Activated T-cell treated with anti-CD3 and anti-CD28 coated beads for 24 hours (primary cell): ENCODE measurements at regions not wholly inside any gene's neighbourhood (a gene's known extent, or its start where the extent isn't known, plus 50 kb on each side); places are given as distances from the start of the nearest gene placed in this dataset.

Source experiments
- DNase-seq: peaks from one replicate; pipeline ENCODE4 v3.0.0-alpha.2; 2020; ENCODE audit warnings: low read depth

DNA sequence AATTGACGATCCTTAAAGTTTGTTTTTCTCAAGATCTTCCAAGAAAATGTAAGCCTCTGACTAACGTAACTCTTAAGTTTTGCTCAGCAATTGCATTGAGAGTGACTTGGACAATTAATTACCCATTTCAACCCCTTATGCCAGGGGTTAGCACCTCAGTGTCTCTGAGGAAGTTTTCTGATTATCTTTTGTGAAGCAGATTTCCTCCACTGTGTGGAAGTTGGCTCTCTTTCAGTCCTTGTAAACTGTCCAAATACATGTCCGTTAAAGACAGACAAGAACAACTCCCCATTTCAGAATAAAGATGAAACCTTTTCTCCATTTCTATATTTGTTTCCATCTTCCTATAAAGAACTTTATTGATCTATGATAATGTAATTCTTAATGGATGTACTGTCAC lies 296.4 kb upstream of the FMN2 start:
- no peak for DNase-seq

DNA sequence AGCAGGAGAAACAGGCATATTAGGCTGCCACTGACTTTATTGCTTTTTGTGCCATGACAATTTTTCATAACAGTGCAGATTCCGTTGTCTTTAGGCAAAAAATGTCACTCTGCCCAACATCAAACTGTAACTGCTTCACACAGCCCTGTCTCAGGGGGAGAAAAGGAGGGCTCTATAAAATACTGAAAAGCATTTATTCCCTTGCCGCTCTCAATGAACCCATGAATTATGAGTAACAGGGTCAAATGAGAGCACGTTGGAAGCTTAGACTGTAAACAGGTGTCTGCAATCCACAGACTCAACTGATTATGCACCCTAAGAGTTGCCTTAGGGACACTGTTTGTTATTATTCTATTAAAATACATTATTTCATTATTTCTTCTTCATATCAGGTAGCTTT lies 292.1 kb upstream of the FMN2 start:
- DNase-seq: no peak

DNA sequence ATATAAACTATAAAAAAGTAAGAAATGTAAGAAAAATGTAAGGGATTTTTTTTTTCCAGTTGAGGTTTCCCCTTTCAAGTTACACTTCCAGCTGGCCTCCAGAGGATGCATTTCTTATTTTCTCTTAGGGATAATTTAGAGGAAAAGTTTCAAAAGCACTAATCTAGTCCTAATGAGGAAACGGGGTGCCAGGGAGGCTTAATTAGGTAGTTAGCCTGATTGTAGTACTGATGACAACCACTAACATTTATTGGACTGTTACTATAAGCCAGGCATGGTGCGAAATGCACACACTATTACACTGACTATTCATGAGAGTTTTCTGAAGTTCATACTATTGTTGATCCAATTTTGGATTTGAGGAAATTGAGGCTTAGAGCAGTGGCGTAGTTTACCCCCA lies 290.8 kb upstream of the FMN2 start:
- no peak for DNase-seq

DNA sequence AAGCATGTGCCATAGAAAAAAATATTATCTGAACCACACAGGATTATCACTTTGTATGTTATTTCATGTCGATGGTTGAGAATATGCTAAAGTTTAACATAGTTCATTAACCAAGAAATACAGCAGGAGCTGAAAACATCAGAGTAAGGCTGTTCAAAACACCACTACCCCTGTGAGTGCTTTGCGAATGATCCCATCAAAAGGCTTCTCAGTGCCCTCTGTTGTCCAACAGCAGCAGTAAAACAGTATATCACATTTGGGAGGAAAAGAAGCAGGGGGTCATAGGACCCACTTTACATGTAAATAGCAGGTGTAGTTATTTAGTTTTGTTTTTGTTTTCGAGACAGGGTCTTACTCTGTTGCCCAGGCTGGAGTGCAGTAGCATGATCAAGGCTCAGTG lies 289.4 kb upstream of the FMN2 start:
- DNase-seq: no peak

DNA sequence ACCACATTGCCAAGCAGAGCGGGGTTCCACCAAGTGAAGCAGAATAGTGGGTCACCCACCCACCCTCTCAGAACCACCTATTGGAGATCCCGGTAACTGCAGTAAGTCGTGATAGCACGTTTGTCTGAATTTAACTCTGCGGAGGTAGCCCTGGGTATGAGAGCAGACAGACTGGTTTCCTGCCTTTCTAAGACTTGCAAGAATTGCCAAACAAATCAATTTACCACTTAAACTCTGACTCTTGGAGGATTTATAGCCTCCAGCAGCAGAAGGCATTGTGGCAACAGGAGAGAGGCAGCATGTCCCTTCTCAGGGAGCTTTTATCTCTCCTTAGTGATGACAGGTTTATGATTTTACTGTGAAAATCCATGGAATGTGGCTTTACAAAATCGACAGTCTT lies 287.9 kb upstream of the FMN2 start:
- no peak for DNase-seq

DNA sequence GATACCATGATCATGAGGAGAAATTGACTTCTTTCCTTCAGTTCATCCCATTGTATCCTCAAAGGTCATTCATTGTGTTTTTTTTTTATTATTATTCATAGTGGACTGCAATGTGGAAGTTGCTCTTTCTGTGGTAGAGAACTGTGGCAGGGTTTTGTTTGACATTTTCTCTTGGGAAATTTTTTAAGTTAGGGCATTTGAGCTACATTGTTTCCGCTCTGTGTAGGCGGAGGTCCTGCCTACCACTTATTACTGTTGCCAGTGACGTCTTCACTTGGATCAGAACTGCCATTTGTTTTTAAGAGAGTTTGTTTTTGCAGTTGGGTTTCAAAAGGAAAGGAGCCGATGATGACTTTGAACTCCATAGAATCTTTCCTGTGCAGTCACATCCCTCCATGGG lies 287.4 kb upstream of the FMN2 start:
- DNase-seq: no peak

DNA sequence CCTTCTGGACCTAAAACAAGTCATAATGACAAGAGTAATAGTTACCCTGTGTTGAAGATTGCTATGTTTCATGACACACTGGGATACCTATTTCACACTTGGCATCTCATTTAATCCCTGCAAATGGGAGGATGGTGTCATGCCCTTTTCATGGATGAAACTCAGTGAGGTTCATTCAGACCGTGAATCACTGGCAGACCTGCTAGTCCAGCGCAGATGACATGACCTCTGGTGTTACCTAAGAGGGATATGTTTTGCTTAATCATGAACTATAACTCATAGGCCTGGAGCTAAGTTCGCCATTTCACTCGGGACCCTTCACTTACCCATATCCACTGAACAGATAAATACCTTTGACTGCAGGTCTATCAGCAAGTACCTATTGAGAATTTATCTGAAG lies 286.6 kb upstream of the FMN2 start:
- no peak for DNase-seq

DNA sequence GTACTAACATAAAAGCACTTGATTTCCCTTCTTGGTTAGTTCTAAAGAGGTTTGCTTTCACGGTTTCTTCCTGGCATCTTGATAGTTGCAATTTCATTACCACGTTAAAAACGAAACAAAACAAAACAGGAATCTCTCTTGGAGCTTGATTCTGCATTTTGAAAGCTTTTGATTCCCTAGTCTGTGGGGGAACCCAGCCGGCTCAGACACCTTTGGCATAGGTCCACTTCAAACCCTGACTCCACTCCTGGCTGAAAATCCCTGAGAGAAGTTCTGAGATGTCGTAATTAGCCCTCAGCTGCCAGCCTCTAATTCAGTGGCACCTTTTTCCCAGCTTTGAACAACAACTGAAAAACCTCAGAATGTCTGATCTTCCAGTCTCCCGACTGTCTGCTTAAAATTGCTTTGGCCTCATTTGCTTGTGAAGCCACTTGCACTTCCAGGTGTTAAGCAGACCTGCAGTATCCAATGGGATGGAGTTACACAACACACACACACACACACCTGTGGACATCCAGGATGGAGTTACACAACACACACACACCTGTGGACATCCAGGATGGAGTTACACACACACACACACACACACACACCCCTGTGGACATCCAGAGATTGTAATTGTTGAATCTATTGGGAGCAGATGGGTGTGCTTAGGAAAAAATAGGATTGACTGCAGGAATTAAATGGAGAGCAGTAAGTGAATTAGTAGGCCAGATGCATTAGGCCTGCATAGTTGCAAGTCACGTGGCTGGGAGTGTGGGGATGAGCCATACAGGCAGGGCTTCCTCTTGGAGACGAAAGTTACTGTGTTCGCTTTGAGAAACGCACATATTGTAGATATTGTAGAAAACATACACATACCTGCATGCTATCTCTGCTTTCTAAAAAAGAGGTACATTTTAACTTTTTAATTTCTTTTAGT lies 285.6 kb upstream of the FMN2 start:
- DNase-seq: no peak

DNA sequence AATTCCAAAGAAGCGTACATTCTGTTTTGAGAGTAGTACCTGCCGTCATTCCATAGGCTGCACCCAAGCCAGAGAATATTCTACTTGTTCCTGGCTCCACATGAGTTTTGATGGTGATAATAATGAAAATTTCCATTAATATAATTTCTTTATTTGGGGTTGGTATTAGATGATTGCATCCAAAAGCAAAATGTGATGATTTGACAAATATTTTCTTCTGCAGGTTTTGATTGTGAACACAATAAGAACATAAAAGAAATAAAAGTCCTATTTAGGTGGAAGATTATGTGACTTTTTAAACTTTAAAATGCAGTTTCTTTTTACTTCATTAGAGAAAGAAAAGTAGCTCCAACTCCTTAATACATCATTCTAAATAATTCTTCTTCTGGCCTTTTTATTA lies 284.8 kb upstream of the FMN2 start:
- no peak for DNase-seq

DNA sequence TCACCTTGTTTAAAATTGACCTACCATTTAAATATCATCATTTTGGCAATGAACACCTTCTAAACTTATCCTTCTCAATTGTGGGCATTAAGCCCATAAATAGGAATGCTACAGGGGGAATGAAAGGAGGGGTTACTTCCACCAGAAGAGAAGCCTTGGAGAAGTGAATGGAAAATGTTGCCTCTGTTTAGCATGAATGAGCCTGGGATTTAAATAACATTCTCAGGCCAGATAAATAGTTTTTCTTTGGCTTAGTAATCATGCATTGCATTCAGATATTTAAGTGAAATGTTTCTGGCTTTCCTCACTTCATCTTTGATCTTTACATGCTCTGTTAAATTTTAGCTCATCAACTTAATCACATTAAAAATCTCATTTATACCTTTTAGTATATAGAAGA lies 284.3 kb upstream of the FMN2 start:
- DNase-seq: no peak

DNA sequence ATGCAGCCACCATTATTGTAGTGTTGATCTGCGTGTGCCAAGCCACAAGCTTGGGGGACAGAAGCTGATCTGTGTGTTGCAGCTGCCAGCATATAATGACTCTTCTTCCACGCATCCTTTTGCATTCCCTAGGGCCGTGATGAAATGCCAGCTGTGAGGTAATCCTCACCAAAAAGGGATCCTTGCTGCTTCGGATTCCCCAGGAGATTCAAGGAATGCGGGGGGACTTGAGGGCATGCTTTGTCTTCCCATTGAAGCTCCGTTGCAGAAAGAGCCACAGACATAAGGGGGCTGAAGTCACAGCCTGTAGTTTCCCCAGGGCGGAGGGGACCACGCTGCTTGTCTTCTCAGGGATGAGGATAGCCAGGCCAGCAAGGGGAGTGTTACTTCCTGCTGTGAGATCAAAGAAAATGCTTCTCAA lies 281.6 kb upstream of the FMN2 start:
- no peak for DNase-seq

DNA sequence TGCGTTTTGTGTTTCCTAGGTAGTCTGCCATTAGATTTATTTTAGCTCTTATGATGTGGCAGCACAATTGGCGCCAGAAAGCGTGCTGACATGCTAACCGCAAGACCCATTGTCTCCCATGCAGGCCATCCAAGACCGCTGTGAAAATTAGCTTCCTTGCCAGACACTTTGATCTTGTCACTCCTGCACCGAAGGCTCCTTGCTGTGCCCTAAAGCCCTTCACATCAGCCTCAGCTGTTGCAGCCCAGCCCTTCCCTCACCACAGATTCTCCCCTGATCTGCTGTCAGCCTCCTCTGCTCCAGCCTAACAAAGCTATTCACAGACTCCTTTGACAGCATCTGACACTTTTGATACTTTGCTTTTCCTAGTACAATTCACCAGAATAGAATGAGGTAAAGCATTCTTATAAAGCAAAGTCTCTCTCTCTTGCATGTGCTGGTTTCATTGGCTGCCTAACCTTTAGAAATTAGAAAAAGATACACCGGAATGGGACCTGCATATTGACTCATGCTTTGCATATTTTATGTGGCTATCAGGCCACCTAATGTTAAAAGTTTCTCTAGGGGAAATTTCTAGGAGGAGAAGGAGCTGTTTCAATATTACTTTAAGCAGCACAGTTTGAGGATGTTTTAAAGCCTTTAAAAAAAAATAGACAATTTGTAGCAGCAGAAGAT lies 280.3 kb upstream of the FMN2 start:
- no peak for DNase-seq

DNA sequence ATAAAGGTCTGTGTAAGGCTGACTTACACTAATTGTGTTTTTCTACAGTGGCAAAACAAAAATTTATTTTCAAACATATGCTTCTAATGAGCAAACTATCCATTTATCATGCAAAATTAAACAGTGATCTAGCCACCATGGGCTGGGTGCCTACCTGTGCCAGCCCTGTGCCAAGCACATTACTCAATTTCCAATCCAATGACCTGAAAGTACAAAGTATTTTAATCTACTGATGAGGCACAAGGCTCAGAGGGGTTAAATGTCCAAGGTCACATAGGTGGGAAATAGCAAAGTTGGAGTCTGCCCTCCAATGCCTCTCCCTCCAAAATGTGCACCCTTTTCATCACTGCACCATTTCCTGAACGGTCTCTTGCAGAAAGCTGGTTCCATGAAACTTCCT lies 279.1 kb upstream of the FMN2 start:
- no peak for DNase-seq

DNA sequence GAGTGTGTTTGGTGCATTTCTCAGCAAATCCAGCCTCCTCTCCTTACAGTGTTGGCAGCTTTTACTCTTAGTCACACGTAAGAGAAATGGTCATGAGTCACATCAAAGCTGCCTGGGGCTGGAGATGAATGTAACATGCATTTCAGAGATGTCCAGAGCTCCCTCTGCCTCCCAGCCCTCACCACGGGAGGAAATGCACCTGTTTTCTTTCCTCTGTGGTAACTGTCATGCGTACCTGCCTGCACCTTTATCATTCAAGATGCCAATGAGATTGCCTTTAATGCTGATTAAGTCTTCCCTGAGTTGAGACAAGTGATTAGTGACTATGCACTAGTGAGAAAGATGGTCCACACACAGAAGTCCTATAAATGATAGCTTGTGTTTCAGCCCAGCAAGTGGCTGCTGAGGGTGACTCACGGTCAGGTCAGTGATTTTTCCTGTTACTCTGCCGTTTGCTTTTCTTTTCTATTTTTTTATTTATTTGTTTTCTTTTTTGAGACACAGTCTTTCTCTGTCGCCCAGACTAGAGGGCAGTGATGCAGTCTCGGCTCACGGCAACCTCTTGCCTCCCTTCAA lies 277.3 kb upstream of the FMN2 start:
- DNase-seq: no peak

DNA sequence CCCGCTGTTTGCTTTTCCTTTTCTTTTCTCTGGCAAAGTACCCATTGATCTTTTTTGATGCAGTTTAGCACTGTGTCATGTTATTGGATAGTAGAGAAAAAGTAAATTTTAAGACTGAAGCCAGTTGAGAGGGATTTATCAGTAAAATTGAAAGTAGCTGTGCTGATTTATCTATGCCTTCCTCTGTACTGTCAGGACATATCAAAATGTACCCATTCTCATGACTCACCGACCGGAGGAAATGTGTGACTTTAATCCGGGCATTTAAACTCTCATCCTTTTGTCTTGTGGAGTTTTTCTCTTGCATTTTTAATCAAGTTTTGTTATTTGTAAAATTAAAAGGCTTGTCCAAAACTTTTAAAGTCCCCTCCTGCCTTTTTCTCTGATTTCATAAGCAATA lies 276.6 kb upstream of the FMN2 start:
- no peak for DNase-seq

DNA sequence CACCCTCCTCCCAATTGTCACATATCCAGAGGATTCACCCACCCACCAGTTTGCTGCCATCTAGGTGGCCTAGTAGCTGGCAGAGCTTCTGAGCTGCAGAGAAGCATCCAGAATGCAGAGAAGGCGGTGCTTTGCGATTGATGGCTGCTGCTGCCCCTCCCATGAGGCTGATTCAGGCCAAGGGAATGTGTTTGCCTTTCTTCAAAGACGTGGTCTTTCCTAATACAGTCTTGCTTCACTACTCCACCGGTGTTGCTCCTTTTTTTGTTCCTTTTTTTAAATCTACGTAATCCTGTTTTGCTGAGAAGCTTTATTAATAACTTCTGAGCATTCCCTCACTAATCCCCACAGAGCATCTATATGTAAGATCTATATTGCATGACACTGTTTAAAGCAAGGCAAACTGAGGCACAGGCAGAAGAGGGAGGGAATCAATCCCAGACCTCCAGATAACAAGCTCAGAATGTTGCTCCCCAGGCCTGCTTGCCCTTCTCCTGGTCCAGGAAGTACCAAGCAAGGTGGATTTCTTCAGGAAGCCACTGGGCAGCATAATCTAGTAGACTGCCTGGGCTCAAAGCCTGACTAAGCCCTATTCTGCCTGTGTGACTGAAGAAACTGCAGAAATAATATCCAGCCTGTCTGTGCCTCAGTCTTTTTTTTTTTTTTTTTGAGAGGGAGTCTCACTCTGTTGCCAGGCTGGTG lies 275.5 kb upstream of the FMN2 start:
- DNase-seq: no peak

DNA sequence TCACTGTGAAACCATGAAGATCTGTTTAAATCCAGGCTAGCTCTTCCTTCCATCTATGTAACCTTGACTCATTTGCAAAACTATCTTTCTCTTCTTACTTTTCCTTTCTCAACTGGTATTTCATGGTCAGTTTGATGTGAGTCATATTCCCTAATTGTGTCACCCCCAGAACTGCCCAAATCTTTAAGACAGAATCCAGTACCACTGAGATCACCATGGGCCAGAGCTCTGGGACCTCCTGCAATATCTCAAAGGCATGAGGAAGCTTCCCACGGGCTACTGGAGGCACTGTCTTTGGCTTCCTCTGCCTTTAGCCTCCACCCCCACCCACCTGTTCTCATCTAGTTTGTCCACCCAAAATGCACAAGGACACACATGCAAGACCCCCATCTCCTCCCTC lies 274.4 kb upstream of the FMN2 start:
- no peak for DNase-seq

DNA sequence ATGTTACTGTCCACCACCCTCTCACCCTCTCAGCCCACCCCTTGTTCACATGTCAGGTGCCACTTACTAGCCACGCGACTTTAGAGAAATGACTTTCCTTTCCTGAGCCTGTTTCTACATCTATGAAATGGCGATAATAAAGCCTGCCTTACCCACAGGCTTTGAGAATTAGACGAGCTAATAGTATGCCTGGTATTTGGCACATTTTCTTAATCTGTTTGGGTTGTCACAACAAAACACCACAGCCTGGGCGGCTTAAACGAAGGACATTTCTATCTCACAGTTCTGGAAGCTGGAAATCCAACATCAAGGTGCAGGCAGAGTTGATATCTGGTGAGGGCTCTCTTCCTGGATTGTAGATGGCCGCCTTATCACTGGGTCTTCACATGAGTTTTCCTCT lies 273.9 kb upstream of the FMN2 start:
- no peak for DNase-seq

DNA sequence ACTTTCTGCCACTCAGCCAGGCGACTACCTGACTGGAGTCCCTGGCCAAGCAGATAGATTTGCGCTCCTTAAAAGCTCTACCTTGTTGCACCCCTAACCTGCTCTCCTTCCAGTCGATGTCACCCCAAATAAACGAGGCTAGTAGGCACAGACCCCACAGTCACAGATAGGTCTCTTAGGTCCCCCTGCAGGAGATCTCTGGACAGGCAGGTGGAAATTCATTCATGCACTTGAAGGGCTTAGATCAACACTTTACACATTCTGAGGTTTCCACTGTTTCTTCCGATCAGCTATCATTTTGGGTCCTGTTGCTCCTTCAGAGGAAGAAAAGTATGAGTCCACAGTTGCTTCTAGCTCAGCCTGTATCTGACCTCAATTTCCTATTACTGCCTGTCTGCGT lies 272.6 kb upstream of the FMN2 start:
- no peak for DNase-seq

DNA sequence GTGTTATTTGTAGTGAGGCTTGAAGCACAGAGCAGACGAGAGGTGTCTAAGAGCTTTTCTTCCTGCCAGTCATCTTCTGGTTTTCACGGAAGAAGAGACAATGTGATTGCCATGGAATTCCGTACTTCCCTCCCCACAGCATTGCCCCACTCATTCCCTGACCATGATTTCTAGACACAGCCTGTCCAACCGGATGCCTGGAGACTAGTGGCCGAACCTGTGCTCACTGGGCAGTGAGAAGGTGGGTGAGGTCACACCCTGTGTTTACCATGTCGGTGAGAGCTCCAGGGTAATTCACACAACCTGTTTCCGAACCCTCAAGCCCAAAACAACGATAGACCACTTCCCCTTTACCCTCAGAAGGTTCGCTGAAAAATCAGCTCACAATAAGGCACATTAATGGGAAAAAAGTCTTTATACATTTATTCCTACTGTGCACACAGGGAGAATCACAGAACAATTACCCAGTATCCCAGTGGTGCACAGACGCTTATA lies 271.9 kb upstream of the FMN2 start:
- no peak for DNase-seq

DNA sequence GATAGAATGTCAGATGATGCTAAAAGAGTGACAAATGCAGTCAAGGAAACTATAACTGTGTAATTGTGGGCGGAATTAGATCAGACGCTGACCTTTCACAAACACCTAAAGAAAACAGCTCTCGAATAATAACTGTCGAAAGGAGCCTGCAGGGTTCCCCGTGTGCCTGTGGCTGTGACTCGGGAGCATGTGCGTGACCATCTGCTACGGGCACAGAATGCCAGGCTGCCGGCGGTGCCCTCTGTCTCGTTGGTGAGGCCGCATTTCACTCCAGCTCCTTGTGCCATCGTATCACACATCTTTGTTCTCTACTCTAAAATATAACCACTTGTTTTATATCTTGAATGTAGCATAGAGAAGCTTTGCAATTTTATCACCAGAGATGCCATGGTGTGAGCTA lies 267.8 kb upstream of the FMN2 start:
- no peak for DNase-seq

DNA sequence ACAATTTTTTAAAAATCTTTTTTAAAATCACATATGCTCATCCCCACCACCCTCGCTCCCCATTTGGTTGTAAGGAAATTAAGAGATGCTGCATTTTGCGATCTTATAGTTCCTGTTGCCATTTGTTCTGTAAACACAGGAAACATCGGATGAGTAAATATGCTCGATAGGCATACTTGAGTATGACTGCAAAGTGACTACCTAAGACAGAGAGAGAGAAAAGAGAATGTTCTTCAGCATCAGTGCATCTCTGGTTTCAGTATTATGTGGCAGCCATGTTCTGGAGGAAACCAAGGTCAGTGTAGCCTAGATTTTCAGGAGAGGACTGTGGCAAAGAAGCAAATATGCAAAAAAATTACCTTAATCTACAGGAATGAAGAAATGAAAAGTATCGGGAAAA lies 265.5 kb upstream of the FMN2 start:
- no peak for DNase-seq

DNA sequence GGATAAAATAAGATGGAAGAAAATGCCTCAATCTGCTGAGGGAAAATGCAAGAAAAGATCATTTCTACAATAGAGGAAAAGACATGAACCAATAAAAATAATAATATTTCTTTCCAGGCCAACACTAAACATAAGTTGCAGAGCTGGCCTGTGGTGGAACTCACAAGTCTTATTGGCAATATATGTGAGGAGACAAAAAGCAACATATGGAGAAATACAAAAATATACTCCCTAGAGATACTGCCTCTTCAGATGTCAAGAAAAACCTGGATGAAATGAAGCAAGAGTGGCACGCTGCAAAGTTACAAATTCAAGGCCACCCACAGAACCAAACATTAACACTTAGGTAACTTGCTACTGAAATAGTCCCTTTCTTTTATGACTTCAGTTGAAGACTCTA lies 264.9 kb upstream of the FMN2 start:
- no peak for DNase-seq
